ENCODE measurements at regions not wholly inside any gene's neighbourhood (a gene's known extent, or its start where the extent isn't known, plus 50 kb on each side); places are given as distances from the start of the nearest gene placed in this dataset.

DNA sequence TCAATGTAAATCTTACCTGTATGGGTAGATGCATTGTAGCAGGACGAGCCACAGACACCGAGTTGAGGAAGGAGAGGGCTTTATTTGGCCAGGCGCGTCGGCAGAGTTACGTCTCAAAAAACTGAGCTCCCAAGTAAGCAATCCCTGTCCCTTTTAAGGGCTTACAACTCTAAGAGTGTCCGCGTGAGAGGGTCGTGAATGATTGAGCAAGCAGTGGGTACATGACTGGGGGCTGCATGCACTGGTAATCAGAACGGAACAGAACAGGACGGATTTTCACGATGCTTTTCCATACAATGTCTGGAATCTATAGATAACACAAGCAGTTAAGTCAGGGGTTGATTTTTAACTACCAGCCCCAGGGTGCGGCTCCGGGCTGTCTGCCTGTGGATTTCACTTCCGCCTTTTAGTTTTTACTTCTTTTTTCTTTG, 524.9 kb upstream of the HTR2C start:
- no peak for TF ChIP-seq POLR2A (IDR thresholded peaks at IDR 0.05; ENCODE audit: control extremely low read depth in 1 of 2, low read depth in 2 of 2, low read length in 2 of 2)
- no peak for TF ChIP-seq POLR2AphosphoS5 (IDR thresholded peaks at IDR 0.05; ENCODE audit: low read depth, low read length)
